GM18951 (cell line): ENCODE measurements at regions not wholly inside any gene's neighbourhood (a gene's known extent, or its start where the extent isn't known, plus 50 kb on each side); places are given as distances from the start of the nearest gene placed in this dataset.

Experiments
- POLR2A ChIP-seq: IDR thresholded peaks from 4 replicates; pipeline ENCODE4 v1.6.1; 2011; ENCODE audit warnings: mild to moderate bottlenecking; ENCODE audit not compliant: insufficient read length, insufficient read depth; ENCODE audit errors: extremely low read depth
- in situ Hi-C: fragments of 300-500 bp; cut with MboI; formaldehyde crosslinking; loops from one replicate; pipeline ENCODE4 v1.12.0; 2022; ENCODE audit warnings: low sequenced_read_pairs, mixed read lengths, inconsistent platforms; ENCODE audit not compliant: unreplicated experiment

DNA sequence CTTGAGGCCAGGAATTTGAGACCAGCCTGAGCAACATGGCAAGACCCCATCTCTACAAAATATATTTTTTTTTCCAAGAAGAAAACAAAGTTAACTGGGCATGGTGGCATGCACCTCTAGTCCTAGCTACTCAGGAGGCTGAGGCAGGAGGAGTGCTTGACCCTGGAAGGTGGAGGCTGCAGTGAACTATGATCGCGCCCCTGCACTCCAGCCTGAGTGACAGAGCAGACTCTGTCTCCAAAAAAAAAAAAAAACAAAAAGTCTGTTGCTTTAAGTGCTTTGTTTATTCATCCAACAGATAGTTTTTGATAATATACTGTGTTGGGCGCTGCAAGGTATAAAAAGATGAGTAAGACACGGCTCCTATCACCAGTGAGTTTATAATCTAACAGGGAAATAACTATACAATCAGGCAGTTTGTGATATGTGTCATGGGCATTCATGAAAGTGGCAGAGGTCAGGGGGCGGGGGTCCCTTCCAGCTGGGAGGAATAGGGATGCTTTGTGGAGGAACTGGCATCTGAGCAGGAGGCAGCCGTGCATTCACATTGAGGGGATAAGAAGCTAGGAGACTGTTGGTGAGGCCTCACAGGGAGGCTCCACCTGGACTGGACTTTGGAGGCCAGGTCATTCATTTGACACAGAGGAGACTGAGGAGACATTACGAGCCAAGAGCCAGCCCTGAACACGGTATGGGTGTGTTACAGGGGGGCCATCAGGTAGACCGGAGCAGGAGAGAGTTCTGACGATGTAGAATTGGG is 67.3 kb upstream of the ERRFI1 start:
- TF ChIP-seq POLR2A = no peak
- in situ Hi-C loops = no loop called here

DNA sequence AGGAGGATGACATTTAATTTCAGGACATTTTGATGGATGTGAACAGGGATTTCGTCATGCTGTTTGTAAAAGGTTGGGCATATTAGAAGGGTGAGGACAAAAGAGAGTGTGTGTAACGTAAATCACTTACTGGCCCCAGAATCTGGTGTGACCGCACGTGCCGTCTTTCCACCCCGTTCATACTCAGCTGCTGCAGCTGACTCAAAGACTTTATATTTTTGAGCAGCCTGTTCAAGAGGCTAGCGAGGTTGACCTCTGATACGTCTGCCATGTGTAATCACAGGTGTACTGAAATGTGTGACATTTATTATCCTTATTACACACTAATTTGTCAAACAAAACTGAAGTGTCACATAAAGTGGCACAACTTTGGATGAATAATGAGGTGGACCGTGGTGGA is 66.5 kb upstream of the ERRFI1 start:
- in situ Hi-C loops = no loop called here
- TF ChIP-seq POLR2A = no peak

- TF ChIP-seq POLR2A = no peak
- in situ Hi-C loops = no loop called here
Measured at GRCh38 chr1:8091691-8092090, 65.6 kb upstream of the ERRFI1 start.

GRCh38 chr1:8090241-8090702 is 64.2 kb upstream of the ERRFI1 start:
- in situ Hi-C loops = no loop called here
- no peak for TF ChIP-seq POLR2A

- TF ChIP-seq POLR2A = no peak
- in situ Hi-C loops = no loop called here
Measured at GRCh38 chr1:8089535-8090228, 63.6 kb upstream of the ERRFI1 start.

DNA sequence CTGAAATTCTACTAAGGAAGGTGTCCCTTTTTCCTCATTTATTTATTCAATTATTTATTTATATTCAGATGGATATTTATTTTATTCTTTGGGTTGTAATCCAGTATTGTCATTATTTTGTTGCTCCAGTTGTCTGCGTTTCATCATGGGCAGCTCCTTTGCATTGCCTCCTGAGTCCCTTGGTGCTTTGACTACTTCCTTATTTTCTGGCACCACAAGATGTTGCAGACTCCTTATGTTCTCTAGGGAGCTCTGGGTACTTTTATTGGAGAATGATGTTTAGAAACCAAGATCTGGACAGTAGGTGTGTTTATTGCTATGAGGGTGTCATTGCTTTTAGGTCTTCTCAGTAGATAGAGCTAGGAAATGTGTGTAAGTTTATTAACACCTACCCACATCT is 59.9 kb upstream of the ERRFI1 start:
- in situ Hi-C loops = no loop called here
- TF ChIP-seq POLR2A = no peak

- in situ Hi-C loops = no loop called here
- TF ChIP-seq POLR2A = no peak
Measured at GRCh38 chr1:8084913-8085312, 58.8 kb upstream of the ERRFI1 start.

DNA sequence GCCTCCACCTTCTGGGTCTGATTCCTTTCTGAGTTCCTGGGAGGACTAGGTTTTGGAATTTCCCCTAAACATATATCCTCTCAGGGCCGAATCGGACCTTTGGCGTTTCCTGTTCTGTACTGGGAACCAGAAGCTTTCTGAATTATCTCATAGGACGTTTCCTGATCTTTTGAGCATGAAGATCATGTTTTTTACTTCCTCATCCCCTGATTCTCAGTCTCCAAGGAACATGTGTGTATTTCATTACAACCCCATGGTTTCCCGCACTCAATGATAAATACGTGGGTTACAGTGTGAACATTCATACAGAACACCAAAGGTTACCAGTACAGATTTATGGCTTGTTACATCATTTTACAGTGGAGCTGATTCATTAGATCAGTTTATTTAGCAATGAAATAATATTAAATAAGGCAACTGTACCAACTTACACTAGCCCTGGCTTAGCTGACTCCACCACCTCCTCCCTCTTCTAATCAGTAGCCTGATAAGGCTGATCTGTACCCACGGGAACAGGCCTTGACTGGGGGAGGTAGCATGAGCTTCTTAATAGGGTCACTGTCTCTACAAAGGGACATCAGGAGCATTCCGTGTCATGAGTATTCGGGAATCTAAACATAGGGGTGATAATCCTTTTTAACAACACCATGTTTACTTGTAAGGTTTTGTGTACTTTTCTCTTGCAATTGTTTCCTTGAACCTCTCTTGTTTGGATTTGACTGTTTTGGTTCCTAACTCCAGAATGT is 57.8 kb upstream of the ERRFI1 start:
- no peak for TF ChIP-seq POLR2A
- in situ Hi-C loops = no loop called here

DNA sequence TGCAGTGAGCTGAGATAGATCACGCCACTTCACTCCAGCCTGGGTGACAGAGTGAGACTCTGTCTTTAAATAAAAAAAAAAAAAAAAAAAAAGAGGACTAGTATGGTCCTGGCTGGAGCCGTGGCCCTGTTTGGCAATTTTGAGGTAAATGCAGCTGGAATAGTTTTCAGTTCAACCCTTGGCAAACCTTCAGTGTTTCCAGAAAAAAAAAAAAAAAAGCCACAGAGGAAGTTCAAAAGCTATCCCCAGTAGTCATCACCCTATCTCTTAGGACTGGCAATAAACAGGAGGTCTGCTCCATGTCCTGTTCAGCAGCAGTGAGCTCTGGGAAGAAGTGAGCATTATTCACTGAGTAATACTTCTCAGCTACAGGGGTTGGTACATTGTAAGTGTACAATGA is 56.8 kb upstream of the ERRFI1 start:
- TF ChIP-seq POLR2A = no peak
- in situ Hi-C loops = no loop called here

DNA sequence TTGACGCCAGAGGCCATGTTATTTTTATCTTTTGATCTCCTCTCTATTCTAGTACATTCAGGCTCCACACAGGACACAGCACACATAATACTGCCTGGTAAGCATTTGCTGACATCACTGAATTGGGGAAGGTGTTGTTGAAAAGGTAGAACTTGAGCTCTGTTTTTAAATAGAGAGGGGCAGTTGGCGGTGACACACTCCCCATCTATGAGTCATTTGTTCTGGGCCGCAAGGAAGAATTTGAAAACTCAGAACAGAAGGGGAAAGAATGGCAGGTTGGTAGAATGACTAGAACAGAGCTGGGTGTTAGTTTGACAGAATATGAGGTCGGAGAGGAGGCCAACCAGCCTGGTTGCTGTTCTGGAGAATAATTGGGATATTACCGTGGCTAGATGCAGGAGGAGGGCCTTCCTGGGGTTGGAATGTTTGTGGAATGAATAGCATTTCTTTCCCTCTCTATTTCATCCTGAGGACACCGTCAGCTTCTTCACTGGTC is 52.1 kb upstream of the ERRFI1 start:
- in situ Hi-C loops = no loop called here
- TF ChIP-seq POLR2A = no peak

GRCh38 chr1:8077602-8078001 is 51.5 kb upstream of the ERRFI1 start:
- no peak for TF ChIP-seq POLR2A
- in situ Hi-C loops = no loop called here

DNA sequence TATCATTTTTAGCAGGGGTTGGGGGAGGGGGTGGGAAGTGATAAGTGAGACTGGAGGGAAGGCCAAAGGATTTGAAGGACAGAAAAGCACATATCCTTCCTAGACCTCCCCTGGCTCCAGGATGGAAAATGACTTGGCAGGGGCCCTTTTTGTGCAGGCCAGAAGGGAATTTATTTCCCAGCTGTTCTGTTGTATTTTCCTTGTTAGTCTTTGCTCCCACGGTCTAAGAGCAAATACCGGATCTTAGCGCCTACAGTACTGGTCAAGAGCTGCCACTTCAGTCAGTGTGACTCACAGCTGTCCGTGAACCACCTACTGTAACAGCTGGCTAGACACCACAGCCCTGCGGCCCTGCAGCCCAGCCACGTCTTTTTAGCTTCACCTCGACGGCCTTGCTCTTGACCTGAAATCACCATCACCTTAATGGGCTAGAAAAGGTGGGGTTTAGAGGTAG is 51.0 kb upstream of the ERRFI1 start:
- in situ Hi-C loops = no loop called here
- no peak for TF ChIP-seq POLR2A

DNA sequence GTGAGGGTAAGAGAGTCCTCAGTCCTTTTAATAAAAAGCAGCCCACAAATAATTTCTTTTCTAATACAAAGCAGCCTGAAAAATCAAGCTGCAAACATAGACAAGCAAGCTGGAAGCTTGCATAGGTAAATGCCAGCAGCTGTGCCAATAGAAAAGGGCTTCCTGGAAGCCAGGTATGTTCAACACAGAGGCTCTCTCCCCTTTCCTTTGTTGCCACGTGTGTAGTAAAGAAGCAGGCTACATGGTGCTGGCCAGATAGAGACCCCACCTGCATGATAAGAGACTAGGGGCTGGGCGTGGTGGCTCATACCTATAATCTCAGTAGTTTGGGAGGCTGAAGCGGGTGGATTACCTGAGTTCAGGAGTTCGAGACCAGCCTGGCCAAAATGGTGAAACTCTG is 50.1 kb upstream of the ERRFI1 start:
- in situ Hi-C loops = no loop called here
- TF ChIP-seq POLR2A = no peak
